H9 (cell line): ENCODE measurements at regions not wholly inside any gene's neighbourhood (a gene's known extent, or its start where the extent isn't known, plus 50 kb on each side); places are given as distances from the start of the nearest gene placed in this dataset.

ENCODE experiments used
- DNase-seq: peaks from one replicate; pipeline ENCODE4 v3.0.0-alpha.2; 2017
- H2AFZ ChIP-seq: one replicate; pipeline ENCODE4 v1.6.1; 2013; ENCODE audit warnings: mild to moderate bottlenecking, low read length, control low read depth, moderate library complexity
- H2AK5ac ChIP-seq: 2 replicates; pipeline ENCODE4 v1.6.1; 2013; ENCODE audit warnings: low read length, control low read depth, mixed read lengths; ENCODE audit not compliant: insufficient read length
- H2BK120ac ChIP-seq: one replicate; pipeline ENCODE4 v1.6.1; 2013; ENCODE audit warnings: low read depth, mild to moderate bottlenecking, low read length, control low read depth, inconsistent platforms; ENCODE audit not compliant: poor library complexity, severe bottlenecking
- H2BK12ac ChIP-seq: 2 replicates; pipeline ENCODE4 v1.6.1; 2013; ENCODE audit warnings: low read length, control low read depth, mixed read lengths, low read depth; ENCODE audit not compliant: insufficient read length
- H2BK15ac ChIP-seq: 2 replicates; pipeline ENCODE4 v1.6.1; 2013; ENCODE audit warnings: low read depth, low read length, control low read depth
- H2BK20ac ChIP-seq: one replicate; pipeline ENCODE4 v1.6.1; 2013; ENCODE audit warnings: low read depth, mild to moderate bottlenecking, low read length, control low read depth, inconsistent platforms; ENCODE audit not compliant: poor library complexity, severe bottlenecking
- H2BK5ac ChIP-seq: 2 replicates; pipeline ENCODE4 v1.6.1; 2013; ENCODE audit warnings: low read length, control low read depth, mixed read lengths; ENCODE audit not compliant: insufficient read length
- H3K14ac ChIP-seq: 2 replicates; pipeline ENCODE4 v1.6.1; 2013; ENCODE audit warnings: low read length, control low read depth; ENCODE audit not compliant: insufficient read depth
- H3K18ac ChIP-seq: 2 replicates; pipeline ENCODE4 v1.6.1; 2013; ENCODE audit warnings: low read depth, mild to moderate bottlenecking, mixed read lengths, low read length, control low read depth; ENCODE audit not compliant: insufficient read length
- H3K23ac ChIP-seq: 2 replicates; pipeline ENCODE4 v1.6.1; 2013; ENCODE audit warnings: low read length, control low read depth, mixed read lengths, low read depth; ENCODE audit not compliant: insufficient read length
- H3K23me2 ChIP-seq: 2 replicates; pipeline ENCODE4 v1.6.1; 2013; ENCODE audit warnings: low read depth, mild to moderate bottlenecking, mixed read lengths, low read length, control low read depth; ENCODE audit not compliant: insufficient read length, poor library complexity, severe bottlenecking
- H3K27ac ChIP-seq: 2 replicates; pipeline ENCODE4 v1.5.1; 2013; ENCODE audit warnings: low read length, control low read depth, mixed read lengths, low read depth; ENCODE audit not compliant: insufficient read length
- H3K27me3 ChIP-seq: 2 replicates; pipeline ENCODE4 v1.6.1; 2013; ENCODE audit warnings: low read length, control low read depth, inconsistent platforms; ENCODE audit not compliant: insufficient read depth
- H3K4ac ChIP-seq: 2 replicates; pipeline ENCODE4 v1.6.1; 2013; ENCODE audit warnings: low read depth, mild to moderate bottlenecking, control low read depth, inconsistent platforms, low read length, moderate library complexity
- H3K4me1 ChIP-seq: 2 replicates; pipeline ENCODE4 v1.6.1; 2013; ENCODE audit warnings: low read length, control low read depth, inconsistent platforms; ENCODE audit not compliant: insufficient read depth
- H3K4me2 ChIP-seq: 2 replicates; pipeline ENCODE4 v1.6.1; 2013; ENCODE audit warnings: low read length, control low read depth, mixed read lengths; ENCODE audit not compliant: insufficient read length, insufficient read depth
- H3K56ac ChIP-seq: 2 replicates; pipeline ENCODE4 v1.6.1; 2013; ENCODE audit warnings: low read depth, mild to moderate bottlenecking, mixed read lengths, low read length, control low read depth; ENCODE audit not compliant: insufficient read length
- H3K79me1 ChIP-seq: 2 replicates; pipeline ENCODE4 v1.6.1; 2013; ENCODE audit warnings: low read depth, mild to moderate bottlenecking, moderate library complexity, low read length, control low read depth, inconsistent platforms; ENCODE audit not compliant: insufficient read depth, poor library complexity, severe bottlenecking
- H3K79me2 ChIP-seq: 2 replicates; pipeline ENCODE4 v1.6.1; 2013; ENCODE audit warnings: low read length, control low read depth, inconsistent platforms; ENCODE audit not compliant: insufficient read depth
- H3K9ac ChIP-seq: 2 replicates; pipeline ENCODE4 v1.6.1; 2013; ENCODE audit warnings: low read length, control low read depth, mixed read lengths; ENCODE audit not compliant: insufficient read length; ENCODE audit errors: extremely low read depth
- H3K9me3 ChIP-seq: one replicate; pipeline ENCODE4 v1.6.1; 2013; ENCODE audit warnings: low read depth, low read length, inconsistent platforms; ENCODE audit not compliant: control insufficient read depth
- H3T11ph ChIP-seq: one replicate; pipeline ENCODE4 v1.6.1; 2013; ENCODE audit warnings: mild to moderate bottlenecking, low read length, control low read depth, inconsistent platforms
- H4K20me1 ChIP-seq: one replicate; pipeline ENCODE4 v1.6.1; 2013; ENCODE audit not compliant: control insufficient read depth, insufficient read length, insufficient read depth
- H4K5ac ChIP-seq: 2 replicates; pipeline ENCODE4 v1.6.1; 2013; ENCODE audit warnings: low read depth, mild to moderate bottlenecking, mixed read lengths, low read length, control low read depth; ENCODE audit not compliant: insufficient read length
- H4K8ac ChIP-seq: replicated peaks from 2 replicates; pipeline ENCODE4 v1.6.1; 2013; ENCODE audit warnings: low read length, control low read depth, mixed read lengths, low read depth; ENCODE audit not compliant: insufficient read length
- H4K91ac ChIP-seq: 2 replicates; pipeline ENCODE4 v1.6.1; 2013; ENCODE audit warnings: low read depth, mild to moderate bottlenecking, moderate library complexity, mixed read lengths, low read length, control low read depth; ENCODE audit not compliant: insufficient read length
- H3K27ac Mint-ChIP-seq, 3 experiments: 2 replicates in 2 of 3; 3 replicates in 1 of 3; pipeline ENCODE4 v1.8.0; 2020 to 2021; ENCODE audit warnings: mixed read lengths in 3 of 3, mild to moderate bottlenecking in 1 of 3, moderate library complexity in 1 of 3
- H3K27me3 Mint-ChIP-seq: 2 replicates; pipeline ENCODE4 v1.8.0; 2021; ENCODE audit warnings: low read depth, mild to moderate bottlenecking, moderate library complexity, mixed read lengths
- H3K36me3 Mint-ChIP-seq, 3 experiments: 2 replicates in 2 of 3; 3 replicates in 1 of 3; pipeline ENCODE4 v1.8.0; 2020 to 2021; ENCODE audit warnings: low read depth in 3 of 3, mixed read lengths in 3 of 3; ENCODE audit not compliant: insufficient read depth in 1 of 3
- H3K4me1 Mint-ChIP-seq, 2 experiments: 2 replicates each; pipeline ENCODE4 v1.8.0; 2020; ENCODE audit warnings: mixed read lengths in 2 of 2
- H3K4me3 Mint-ChIP-seq, 2 experiments: 2 replicates in 1 of 2; 3 replicates in 1 of 2; pipeline ENCODE4 v1.8.0; 2020 to 2021; ENCODE audit warnings: mild to moderate bottlenecking in 2 of 2, mixed read lengths in 2 of 2, moderate library complexity in 1 of 2
- H3K9me3 Mint-ChIP-seq, 2 experiments: 2 replicates in 1 of 2; 3 replicates in 1 of 2; pipeline ENCODE4 v1.8.0; 2020; ENCODE audit warnings: mild to moderate bottlenecking in 2 of 2, mixed read lengths in 2 of 2, moderate library complexity in 1 of 2
- CTCF ChIP-seq: fragments of 200-600 bp; sonication (generic); conservative IDR thresholded peaks from 3 replicates; pipeline ENCODE4 v1.8.0; 2021; ENCODE audit warnings: antibody characterized with exemption, mild to moderate bottlenecking
- WGBS: extraction: QIAGEN DNeasy Blood & Tissue Kit; methylation state at CpG from one replicate; pipeline ENCODE4 v1.1.7; 2013; ENCODE audit warnings: missing lambda C conversion rate, low lambda C conversion rate, mixed read lengths; ENCODE audit not compliant: insufficient read length; ENCODE audit errors: extremely low coverage; 5-methylcytosine and 5-hydroxymethylcytosine counted together

GRCh38 chr16:6897876-6898485 lies 434.7 kb upstream of the RBFOX1 start:
- peaks cover 1 to 5% of the 10 kb centered on the region in 2 experiments; a peak in 1 of 4 replicates for H3K4me1 Mint-ChIP-seq
- Histone ChIP-seq H2BK12ac (no peak overlapping the region), H3K4ac (no peak overlapping the region), H2BK5ac (no peak overlapping the region), H2BK15ac (no peak overlapping the region), H3K79me1 (no peaks in the 10 kb centered on the region), H3K14ac (no peak overlapping the region), H3K18ac (no peak overlapping the region), H2AK5ac (no peak overlapping the region), H2AFZ (no peak overlapping the region), H3K9me3 (no peaks in the 10 kb centered on the region), H4K8ac (no peak overlapping the region), H2BK120ac (no peak overlapping the region), H3K9ac (no peak overlapping the region), H3K4me2 (no peak overlapping the region), H3K27ac (no peak overlapping the region), H4K20me1 (no peaks in the 10 kb centered on the region), H3K23ac (no peak overlapping the region), H4K5ac (no peak overlapping the region), H3K79me2 (no peaks in the 10 kb centered on the region), H3T11ph (no peak overlapping the region), H3K56ac (no peak overlapping the region), H4K91ac (no peak overlapping the region), H3K23me2 (no peaks in the 10 kb centered on the region), H2BK20ac (no peak overlapping the region), H3K27me3 (no peaks in the 10 kb centered on the region), H3K4me1 (no peaks in the 10 kb centered on the region)
- no peak for DNase-seq
- no peak for TF ChIP-seq CTCF
- WGBS: no CpG with 5 or more reads among the region's 8 CpGs
- no peak overlapping the region for H3K27ac Mint-ChIP-seq
- H3K4me3 Mint-ChIP-seq: no peak overlapping the region
- H3K9me3 Mint-ChIP-seq: no peaks in the 10 kb centered on the region; a peak in 1 of 5 replicates
- peaks cover 58% of the 10 kb centered on the region for H3K27me3 Mint-ChIP-seq
- no peaks in the 10 kb centered on the region for H3K36me3 Mint-ChIP-seq
